ENCODE measurements at regions not wholly inside any gene's neighbourhood (a gene's known extent, or its start where the extent isn't known, plus 50 kb on each side); places are given as distances from the start of the nearest gene placed in this dataset.

DNA sequence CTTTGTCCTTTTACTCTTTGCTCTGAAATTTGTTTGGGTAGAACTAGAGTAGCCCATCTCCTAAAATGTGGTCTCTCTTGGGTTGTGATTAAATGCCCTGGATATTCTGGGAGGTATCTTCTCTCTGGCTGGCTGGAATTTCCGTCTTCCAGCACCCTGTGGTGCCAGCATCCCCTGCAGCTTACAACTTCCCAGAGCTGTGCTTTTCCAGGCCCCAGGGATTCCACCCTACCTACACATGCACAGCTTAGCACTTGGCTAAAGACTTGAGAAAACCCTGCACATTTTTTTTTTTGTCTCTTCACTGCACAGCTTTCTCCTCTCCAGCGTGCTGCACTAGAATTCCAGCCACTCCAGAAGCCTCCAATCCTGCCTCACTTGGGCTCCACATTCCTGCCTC is 334.7 kb downstream of the IRS2 start:
- no peak overlapping the region for H3K27ac ChIP-seq

DNA sequence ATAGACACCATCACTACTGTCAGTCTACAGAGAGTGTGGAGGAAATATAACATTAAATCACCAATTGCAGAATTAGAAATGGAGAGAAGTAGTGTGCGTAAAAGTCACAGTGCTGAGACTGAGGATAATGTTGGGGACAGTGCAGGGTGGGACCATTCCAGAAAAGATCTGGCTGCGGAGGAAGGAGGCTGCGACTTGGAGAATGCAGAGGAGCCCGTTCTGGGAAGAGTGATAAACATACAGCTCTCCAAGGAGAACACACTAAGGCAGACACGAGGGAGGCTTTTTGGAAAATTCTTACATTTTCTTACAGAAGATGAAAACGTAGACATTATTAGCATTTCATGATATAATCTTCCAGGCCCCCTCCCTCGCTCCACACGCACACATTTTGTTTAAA is 337.8 kb downstream of the IRS2 start:
- TF ChIP-seq ZFX (IDR thresholded peaks at IDR 0.05): no peak
- TF ChIP-seq, protein P1, sequence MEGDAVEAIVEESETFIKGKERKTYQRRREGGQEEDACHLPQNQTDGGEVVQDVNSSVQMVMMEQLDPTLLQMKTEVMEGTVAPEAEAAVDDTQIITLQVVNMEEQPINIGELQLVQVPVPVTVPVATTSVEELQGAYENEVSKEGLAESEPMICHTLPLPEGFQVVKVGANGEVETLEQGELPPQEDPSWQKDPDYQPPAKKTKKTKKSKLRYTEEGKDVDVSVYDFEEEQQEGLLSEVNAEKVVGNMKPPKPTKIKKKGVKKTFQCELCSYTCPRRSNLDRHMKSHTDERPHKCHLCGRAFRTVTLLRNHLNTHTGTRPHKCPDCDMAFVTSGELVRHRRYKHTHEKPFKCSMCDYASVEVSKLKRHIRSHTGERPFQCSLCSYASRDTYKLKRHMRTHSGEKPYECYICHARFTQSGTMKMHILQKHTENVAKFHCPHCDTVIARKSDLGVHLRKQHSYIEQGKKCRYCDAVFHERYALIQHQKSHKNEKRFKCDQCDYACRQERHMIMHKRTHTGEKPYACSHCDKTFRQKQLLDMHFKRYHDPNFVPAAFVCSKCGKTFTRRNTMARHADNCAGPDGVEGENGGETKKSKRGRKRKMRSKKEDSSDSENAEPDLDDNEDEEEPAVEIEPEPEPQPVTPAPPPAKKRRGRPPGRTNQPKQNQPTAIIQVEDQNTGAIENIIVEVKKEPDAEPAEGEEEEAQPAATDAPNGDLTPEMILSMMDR (conservative IDR thresholded peaks at IDR 0.05): no peak

More for the DNA sequence above, 334.7 kb downstream of the IRS2 start:
- TF ChIP-seq, protein P1 (conservative IDR thresholded peaks at IDR 0.05): no peak
- no peak for TF ChIP-seq ZFX (IDR thresholded peaks at IDR 0.05)

DNA sequence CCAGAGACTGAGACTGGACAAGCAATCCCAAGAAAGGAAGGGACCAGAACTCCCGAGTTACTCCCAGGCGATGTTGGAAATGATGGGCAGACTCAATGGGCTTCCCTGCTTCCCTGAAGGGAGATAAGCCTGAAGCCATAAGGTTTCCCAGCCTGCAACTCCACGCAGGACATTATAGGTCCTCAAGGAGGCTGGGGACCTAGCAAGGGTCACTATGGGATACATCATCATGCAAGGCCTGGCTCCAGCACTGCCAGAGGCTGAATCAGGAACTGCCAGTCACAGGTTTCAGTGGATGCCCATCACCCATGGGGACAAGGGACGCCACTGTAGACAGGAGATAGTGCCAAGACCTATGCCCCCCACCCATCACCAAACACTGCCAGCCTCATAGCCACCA is 338.7 kb downstream of the IRS2 start:
- TF ChIP-seq ZFX (IDR thresholded peaks at IDR 0.05): no peak
- TF ChIP-seq, protein P1 (conservative IDR thresholded peaks at IDR 0.05): no peak
- H3K27ac ChIP-seq: no peak overlapping the region

More for the DNA sequence above, 337.8 kb downstream of the IRS2 start:
- H3K27ac ChIP-seq: no peak overlapping the region

DNA sequence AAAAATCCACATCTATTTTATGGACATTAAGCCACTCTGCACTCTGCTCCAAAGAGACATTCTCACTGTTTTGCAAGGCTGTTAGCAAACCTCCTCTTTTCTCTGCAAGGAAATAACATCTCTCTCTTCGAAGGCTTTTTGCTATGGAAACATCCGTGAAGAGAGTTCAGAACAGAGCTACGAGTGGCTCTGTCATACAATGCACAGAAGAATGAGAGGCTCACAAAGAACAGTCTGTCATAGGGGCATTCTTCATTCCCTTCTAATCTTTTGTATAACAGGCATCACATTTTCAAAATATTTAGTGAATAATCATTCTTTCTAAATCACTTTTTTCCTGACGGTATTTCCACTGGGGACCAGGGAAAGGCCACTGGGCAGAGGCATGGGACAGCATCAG is 346.1 kb downstream of the IRS2 start:
- no peak overlapping the region for H3K27ac ChIP-seq
- TF ChIP-seq, protein P1 (conservative IDR thresholded peaks at IDR 0.05): no peak
- no peak for TF ChIP-seq ZFX (IDR thresholded peaks at IDR 0.05)

DNA sequence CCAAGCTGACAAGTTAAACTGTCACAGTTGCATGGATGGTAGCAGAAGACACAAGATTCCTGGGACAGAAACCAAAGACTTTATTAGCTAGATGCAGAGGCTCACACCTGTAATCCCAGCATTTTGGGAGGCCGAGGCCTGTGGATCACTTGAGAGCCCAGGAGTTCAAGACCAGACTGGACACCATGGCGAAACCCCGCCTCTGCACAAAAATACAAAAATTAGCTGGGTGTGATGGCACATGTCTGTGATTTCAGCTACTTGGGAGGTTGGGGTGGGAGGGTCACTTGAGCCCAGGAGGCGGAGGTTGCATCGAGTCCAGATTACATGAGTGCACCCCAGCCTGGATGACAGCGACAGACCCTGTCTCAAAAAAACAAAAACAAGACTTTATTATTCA is 346.6 kb downstream of the IRS2 start:
- TF ChIP-seq, protein P1 (conservative IDR thresholded peaks at IDR 0.05): no peak
- TF ChIP-seq ZFX (IDR thresholded peaks at IDR 0.05): no peak
- H3K27ac ChIP-seq: no peak overlapping the region

DNA sequence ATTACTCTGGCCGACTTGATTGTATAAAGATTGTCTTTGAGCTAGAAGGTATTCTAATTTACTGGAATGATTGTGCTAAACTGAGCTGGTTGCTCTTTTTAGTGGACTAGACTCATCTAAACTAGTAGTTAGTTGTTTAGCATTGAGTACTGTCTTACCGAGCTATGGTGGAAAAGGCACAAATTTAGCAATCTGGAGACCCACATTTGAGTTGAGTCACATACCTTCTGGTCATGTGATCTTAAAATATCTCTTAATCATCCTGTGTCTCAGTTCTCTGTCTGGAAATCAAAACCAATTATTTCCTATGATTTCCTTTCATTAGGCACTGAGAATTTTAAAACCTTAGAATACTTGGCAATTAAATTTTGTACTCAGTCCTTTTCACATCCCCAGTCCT is 349.5 kb downstream of the IRS2 start:
- TF ChIP-seq, protein P1 (conservative IDR thresholded peaks at IDR 0.05): no peak
- TF ChIP-seq ZFX (IDR thresholded peaks at IDR 0.05): no peak
- no peak overlapping the region for H3K27ac ChIP-seq

DNA sequence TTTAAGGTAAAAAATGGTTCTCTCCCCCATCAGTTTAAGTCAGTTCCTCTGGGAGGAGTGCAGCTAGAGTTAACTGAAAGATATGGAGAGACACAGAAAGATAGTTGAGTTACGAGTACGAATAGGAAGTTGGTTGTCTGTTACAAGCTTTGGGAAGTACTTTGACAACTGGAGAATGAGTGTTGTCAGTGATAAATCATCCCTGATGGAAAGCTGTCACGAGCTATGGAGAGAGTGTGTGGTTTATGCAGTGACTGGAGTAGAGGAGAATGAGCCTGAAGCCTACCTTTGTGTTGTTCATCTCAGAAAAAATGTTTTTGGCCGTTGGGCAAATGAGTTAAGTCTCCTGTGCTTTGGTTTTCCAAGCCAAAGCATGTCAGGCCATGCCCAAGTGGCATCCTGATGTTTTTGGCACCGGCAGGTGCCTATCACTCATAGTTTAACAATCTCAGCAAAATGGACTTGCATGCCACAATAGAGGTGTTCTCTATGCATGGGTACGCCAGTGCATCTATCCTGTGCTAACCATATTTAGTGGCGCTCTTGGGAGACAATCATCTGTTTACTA is 350.2 kb downstream of the IRS2 start:
- TF ChIP-seq, protein P1 (conservative IDR thresholded peaks at IDR 0.05): no peak
- no peak for TF ChIP-seq ZFX (IDR thresholded peaks at IDR 0.05)
- no peak overlapping the region for H3K27ac ChIP-seq
